GM12873 (cell line): ENCODE measurements at regions not wholly inside any gene's neighbourhood (a gene's known extent, or its start where the extent isn't known, plus 50 kb on each side); places are given as distances from the start of the nearest gene placed in this dataset.

Source experiments
- TF ChIP-seq, protein P1 (sequence below): IDR thresholded peaks from 2 replicates; pipeline ENCODE4 v1.5.1; 2012; ENCODE audit warnings: low read depth, mild to moderate bottlenecking, moderate library complexity, low read length, control low read depth; ENCODE audit not compliant: insufficient read depth; ENCODE audit errors: missing control alignments

DNA sequence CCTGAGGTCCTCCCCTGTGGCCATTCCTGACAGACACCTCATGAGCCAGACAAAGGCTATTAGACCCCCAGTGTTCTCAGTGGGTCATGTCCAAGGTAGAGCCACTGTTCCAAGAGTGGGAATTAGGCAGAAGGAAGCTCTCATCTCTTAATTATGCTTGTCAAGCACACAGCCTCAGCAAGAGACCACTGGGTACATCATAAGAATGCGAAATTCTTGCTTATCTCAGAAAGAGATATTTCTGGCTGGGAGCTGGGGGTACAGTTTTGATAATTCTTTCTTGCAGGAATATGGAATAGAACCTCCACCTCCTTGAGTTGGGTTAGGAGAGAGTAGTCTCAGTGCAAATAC lies 1280.0 kb upstream of the CNTN5 start:
- TF ChIP-seq, protein P1, sequence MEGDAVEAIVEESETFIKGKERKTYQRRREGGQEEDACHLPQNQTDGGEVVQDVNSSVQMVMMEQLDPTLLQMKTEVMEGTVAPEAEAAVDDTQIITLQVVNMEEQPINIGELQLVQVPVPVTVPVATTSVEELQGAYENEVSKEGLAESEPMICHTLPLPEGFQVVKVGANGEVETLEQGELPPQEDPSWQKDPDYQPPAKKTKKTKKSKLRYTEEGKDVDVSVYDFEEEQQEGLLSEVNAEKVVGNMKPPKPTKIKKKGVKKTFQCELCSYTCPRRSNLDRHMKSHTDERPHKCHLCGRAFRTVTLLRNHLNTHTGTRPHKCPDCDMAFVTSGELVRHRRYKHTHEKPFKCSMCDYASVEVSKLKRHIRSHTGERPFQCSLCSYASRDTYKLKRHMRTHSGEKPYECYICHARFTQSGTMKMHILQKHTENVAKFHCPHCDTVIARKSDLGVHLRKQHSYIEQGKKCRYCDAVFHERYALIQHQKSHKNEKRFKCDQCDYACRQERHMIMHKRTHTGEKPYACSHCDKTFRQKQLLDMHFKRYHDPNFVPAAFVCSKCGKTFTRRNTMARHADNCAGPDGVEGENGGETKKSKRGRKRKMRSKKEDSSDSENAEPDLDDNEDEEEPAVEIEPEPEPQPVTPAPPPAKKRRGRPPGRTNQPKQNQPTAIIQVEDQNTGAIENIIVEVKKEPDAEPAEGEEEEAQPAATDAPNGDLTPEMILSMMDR: no peak

DNA sequence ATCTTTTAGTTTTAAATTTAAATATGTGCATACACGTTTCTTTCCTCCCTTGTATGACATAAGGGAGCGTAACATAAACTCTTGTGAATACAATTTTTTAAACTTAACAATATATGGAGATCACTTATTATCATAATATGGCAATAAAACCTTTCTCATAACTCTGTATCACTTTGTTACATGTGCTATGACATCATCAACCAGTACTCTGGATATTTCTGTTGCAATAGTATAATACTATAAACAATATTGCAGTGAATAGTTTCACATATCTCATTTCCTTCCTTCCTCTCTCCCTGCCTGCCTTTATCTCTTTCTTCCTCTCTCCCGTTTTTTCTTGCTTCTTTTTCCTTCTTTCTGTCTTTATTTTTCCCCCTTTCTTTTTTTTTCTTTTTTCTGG lies 1278.0 kb upstream of the CNTN5 start:
- TF ChIP-seq, protein P1: no peak

DNA sequence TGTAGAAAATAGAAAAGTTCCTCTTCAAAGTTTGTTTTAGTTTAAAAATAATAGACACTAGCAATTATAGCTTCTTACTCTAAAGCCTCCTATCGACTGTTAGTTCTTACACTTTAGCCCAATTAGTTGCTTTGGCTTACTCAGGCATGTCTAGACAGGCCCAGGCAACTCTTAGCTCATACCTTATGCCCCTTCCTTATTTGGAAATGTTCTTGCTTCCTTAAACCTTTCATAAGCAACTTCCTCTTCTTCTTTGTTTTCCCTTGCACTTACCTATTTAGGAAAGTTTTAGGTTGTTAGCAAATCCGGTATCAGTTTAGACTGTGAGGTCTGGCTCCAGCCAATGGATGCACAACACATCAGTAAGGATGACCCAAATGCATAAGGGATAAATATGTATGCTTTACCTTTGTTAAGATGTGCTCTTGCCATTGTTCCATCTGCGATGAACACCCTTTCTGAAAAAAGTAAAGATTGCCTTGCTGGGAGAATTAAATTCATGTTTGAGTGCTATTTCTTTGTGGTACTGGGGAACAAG lies 1277.5 kb upstream of the CNTN5 start:
- TF ChIP-seq, protein P1: no peak

DNA sequence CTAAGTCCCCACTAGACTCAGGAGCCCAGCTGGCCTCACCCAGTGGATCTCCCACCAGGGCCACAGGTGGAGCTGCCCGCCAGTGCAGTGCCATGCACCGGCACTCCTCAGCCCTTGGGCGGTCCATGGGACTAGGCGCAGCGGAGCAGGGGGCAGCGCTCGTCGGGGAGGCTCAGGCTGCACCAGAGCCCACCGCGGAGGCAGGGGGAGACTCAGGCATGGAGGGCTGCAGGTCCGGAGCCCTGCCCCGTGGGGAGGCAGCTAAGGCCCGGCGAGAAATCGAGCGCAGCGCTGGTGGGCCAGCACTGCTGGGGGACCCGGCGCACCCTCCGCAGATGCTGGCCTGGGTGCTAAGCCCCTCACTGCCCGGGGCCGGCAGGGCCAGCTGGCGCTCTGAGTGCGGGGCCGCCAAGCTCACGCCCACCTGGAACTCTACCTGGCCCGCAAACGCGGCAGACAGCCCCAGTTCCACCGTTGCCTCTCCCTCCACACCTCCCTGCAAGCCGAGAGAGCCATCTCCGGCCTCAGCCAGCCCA lies 1275.2 kb upstream of the CNTN5 start:
- TF ChIP-seq, protein P1: no peak

DNA sequence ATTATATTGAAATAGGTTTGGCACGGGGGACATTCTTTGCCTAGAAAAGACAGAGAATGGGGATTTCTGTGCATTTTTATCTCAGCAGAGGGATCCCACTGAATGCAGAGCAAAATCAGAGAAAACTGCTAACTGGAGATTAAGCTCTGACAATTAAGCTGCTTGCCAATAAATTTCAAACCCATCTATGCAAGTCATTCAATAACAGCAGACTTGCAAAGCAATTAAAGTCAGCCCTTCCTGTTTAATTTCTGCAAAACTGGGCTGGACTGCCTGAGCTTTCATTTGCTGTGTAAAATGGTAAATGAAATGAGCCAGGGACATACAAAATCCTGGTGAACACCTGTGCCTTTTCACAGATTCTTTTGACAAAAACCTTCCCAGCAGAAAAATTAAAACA lies 1273.9 kb upstream of the CNTN5 start:
- TF ChIP-seq, protein P1: no peak

DNA sequence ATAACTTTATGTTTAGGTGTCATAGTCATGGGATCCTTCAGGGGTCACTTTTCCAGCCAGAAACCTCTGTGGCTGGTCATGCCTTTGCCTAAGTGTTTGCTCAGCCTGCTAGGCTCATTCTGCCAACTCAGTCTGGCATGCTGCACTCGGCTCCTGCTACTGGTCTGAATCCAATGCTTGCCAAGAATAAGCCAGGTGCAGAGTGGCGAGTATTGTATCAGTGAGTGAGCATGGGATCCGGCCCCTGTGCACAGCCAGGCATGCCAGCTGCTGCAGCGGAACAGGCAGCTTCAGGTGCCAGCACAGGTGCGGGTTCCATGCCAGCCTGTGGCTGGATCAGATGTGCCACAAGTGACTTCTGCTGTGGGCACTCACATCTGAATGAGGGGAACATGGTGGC lies 1269.3 kb upstream of the CNTN5 start:
- TF ChIP-seq, protein P1: no peak

DNA sequence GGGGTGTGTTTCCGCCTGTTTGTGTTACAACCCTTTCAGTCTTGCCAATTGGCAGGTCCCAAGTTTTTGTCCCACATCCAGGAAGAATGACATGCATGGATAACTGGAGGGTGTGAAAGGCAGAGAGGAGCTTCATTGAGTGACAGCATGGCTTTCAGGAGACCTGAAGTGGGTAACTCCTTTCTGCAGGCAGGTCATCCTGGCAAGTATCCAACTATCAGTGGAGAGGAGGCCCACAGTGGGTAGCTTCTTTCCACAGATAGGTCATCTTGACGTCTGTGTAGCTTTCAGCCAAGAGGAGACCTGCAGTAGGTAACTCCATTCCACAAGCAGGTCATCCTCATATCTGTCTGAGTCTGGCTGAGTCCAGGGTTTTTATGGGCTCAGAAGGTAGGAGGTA lies 1268.8 kb upstream of the CNTN5 start:
- TF ChIP-seq, protein P1: no peak
